NCI-H2196 treated with DMSO at 0.1 percent for 48 hours (cell line): ENCODE measurements at regions not wholly inside any gene's neighbourhood (a gene's known extent, or its start where the extent isn't known, plus 50 kb on each side); places are given as distances from the start of the nearest gene placed in this dataset.
"Not testable (repeated sequence)": the region's sequence is repeated elsewhere in the genome, so short reads cannot be mapped to it uniquely, and the experiment has no call there.

ENCODE experiments used
- DNase-seq: peaks from one replicate; lab custom pipeline; 2025; ENCODE audit not compliant: unreplicated experiment; lab: John Stamatoyannopoulos, UW

DNA sequence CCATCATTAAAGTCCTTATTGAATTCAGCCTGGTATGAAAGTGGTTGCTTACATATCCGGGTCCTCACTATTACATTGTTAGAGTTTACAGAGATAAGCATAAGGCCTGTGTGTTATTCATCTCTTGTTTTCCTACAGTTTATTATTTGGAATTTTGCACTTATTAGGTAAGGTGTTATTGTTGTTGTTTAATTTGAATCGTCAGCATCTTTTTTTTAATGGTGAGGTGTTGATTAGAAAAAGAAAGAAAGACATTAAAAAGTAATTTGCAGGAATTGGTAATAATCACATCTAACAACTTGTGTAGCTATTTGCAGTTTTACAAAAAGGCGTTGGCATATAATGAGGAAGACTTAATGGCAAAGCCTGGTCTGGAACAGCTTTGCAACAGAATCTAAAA, 158.6 kb downstream of the SAMD5 start:
- DNase-seq: no peak

DNA sequence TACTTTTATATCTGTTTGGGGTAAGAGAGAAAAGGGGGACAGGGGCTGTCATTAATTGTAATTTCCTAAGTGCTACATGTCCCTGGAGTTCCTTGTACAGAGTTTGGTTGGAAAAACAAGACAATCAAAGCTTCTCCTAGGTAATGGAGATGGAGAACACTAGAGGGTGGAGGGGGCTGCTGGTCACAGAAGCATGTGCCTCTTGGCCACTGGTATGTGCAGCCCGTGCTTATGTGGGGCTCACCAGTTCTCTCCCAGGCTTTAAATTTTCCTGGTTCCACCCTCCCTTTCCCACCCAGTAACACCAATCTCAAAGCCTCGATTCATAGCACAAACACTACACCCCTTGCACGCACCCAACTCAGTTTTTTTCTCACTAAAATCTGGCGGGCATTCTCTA, 165.6 kb downstream of the SAMD5 start:
- no peak for DNase-seq

DNA sequence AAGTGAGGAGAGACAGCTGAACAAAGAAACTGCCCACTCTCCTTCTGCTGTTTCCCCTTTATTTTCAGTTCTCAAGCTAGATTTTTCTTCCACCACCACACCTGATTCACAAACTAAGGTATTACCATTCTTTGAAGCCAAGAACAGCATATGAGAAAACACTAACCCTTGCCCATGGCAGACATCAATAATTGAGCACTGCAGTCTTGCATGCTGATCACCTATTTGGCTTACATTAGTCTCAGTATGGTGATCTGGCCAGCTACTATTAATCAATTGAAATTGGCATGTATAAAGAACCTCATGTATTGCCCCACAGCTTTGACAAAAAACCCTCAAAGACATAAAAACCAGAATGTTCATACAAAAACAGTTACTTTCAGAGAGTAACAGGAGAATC, 166.3 kb downstream of the SAMD5 start:
- no peak for DNase-seq

DNA sequence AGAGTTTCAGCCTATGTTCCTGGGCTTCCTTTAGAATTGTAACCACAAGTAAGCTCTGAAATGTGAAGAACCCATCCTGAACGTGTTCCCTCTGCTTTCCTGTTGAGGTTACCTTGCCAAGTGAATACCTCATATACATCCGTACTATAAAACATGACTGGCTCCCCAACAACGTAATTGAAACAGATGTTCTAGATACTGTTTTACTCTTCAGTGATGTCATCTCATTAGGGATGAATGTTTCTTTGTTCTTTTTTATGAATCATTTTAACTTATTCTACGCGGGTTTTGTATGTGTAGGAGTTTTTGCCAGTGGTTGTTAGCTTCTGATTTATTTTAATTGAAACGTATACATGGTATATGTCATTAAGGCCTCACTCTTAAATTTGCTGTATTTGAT, 166.8 kb downstream of the SAMD5 start:
- no peak for DNase-seq

DNA sequence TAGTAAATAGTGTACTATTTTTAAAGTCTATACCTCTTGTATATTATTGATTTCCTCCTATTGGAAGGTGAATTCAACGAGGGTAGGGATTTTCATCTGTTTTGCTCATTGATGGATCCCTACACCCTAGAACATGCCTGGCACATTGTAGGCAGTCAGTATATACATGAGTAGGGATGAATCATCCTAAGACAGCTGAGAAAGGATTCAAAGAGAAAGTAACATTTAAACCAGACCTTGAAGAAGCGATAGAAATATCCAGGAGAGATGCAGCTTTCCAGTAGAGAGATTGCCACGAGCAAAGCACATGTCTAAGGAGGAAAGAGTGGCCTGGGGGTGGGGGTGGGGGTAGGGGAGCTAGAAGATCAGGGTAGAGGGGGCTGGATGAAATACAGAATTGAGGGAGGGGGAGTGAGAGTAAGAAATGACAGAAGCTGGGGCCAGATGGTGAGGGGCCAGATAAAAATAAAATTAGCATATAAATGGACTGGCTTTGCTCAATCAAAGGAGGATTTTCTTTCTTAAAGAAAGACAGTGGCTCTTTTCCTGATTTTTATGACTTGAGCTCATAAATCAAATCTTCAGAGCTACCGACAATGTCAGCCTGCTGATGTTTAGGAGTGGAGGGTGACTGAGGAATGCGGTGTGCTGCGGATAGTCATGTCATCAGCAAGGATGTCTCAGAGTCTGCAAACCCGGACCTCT, 168.2 kb downstream of the SAMD5 start:
- DNase-seq: no peak

DNA sequence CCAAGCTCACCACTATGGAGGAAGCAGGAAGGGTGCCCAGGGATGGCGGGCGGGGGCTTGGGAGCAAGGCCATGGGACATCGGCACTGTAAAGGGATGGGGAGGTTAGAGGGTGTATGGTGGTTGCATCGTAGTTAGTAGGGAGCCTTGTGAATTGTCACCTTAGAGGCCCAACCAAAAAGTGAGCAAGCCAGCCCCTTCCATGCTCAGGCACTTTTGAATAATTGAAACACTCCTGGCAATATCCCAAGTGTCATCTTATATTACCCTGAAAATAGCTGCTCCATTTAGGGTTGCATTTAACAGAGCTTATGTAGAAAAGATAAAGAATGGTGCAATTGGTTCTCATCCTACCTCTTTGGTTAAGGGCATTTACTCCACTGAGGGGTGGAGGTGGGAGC, 169.2 kb downstream of the SAMD5 start:
- DNase-seq: no peak

DNA sequence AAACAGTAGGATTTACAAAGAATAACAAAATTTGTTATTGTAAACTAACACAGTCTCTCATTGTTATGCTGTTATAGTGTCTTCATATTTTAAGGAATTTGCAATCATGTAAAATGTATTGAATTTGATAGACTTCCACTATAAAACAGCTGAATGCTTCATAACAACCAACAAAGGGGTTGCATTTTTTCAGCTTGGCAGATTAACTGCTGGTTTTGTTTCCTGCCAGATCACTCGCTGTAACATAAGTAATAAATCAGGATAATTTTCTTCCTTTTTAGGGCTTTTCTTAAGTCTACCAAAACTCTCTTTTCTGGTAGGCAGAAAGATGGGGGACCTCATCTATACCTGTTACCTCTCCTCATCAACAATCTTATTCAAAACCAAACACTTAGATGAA, 169.8 kb downstream of the SAMD5 start:
- DNase-seq: no peak

DNA sequence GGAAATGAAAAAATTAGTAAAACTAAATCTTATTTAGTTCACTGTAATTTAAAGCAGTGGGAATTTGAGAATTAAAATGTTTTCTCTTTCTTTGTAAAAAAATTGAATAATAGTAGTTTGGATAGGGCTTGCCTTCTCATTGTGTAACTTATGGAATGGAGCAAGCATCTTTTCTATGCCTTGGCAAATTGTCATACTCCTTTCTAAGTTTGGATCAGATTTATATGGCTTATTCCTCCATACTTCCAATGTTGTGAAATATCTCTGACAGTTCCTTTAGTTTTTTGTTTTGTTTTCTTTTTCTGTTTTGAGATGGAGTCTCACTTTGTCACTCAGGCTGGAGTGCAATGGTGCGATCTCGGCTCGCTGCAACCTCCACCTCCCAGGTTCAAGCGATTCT, 176.4 kb downstream of the SAMD5 start:
- no peak for DNase-seq

DNA sequence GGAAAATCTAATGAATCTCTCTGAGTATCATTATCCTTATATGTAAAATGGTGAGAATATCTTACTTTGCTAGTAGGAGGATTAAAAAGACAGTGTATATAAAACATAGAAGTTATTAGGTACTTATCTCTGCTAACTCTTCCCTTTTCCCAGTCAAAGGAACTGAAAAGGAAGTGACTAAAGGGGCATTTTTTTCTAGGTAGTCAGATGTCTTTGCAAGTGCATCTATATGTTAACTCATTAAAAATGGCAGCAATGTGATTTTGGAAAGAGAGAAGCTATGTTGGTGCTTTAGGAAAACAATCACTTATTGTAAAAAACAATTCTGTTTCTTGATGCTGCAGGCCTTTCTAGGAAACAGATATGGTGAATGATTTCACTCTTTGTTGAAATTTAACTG, 180.9 kb downstream of the SAMD5 start:
- no peak for DNase-seq

DNA sequence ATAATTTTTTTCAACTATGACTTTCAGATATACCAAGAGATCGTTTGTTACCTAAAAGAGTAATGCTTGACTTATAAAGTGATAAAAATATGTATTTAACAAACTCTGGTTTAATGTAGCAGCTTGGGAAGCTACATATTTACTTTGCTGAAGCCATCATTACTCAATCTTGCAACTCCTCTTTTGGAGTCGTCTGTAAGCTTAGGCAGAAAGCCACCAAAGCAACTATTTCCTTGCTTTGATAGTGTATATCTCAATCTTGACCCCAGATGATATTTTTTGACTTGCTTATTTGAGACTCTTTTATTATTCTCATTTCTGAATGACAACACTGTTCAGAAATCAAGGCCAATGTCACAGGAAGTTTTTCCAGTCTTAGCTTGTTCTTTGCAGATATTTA, 183.0 kb downstream of the SAMD5 start:
- DNase-seq: no peak

DNA sequence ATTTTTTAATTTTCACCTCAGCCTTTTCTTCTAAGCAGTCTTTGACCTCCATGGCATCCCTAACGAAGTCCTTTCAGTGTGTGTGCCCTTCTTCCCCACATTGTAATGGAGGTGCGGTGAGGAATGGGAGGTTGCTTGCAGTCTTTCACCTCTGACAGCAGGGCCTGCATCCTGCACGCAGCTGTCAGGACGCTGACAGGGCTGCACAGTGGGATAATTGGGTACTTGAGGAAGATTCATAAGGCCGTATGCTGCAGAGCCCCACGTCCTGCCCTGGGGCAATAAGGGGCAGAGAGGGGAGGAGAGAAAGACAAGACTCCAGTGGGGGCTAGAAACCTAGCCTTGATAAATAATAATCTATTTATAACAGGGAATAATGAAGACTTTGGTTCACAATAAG, 184.7 kb downstream of the SAMD5 start:
- DNase-seq: no peak

DNA sequence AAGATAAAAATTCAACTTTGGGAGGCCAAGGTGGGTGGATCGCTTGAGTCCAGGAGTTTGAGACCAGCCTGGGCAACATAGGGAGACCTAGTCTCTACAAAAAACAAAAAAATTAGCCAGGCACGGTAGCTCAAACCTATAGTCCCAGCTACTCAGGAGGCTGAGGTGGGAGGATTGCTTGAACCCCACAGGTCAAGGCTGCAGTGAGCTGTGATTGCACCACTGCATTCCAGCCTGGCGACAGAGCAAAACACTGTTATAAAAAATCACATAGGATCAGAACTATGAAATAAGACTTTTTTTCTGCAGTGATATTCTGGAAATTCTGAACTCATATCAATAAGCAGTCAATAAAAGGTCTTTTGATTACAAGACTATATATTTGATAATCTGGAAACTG, 186.1 kb downstream of the SAMD5 start:
- not testable (repeated sequence) for DNase-seq

DNA sequence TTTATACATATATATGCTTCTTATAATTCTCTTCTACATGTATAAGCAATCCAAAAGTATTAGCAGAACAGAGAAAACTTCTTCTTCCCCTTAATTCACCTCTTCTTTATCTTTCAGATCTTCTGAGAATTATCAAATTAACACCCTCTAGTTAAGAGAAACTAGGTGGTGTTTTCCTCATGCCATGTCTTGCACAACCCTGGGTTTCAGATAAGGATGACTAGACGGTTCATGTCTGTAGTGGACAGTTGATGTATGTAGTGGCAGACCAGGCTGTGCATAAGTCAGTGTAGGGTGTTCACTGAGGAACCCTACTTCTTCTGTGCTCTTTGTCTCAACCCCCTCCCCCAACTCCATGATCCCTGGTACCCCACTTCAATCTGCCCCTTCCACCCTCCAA, 187.3 kb downstream of the SAMD5 start:
- DNase-seq: no peak

DNA sequence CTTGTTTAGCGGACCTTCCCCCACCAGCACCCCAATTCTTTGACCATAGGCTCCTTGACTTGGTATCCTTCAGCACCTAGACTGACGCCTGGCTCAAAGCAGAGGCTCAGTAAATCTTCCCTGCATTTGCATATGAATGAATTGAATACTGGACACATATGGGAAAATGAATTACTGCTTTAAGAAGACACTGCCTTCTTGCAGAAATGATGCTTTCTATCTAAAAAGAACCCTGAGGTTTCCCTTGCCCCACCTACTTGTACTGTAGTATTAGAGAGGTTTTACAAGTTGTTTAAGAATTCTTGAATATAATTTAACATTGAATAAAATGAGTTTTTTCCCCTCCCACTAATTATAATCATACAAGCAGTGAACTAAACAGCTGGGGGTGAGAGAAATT, 190.7 kb downstream of the SAMD5 start:
- DNase-seq: no peak

DNA sequence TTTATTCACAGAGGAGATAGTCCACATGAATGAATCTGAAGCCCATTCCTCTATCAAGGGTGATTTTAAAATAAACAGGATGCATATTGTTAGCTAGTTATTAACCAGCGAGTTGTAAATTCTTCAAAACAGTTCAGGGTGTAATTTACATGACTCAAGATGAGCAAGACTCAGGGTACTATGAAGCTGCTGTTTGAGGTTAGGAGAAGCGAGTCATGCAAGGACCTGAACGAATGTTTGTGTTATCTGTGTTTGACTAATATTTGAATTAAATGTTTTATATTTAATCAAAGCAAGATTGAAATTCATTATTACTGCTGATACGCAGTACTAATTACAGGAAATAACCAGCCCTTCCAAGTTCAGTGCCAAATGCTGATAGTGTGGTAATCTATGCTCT, 191.1 kb downstream of the SAMD5 start:
- no peak for DNase-seq

DNA sequence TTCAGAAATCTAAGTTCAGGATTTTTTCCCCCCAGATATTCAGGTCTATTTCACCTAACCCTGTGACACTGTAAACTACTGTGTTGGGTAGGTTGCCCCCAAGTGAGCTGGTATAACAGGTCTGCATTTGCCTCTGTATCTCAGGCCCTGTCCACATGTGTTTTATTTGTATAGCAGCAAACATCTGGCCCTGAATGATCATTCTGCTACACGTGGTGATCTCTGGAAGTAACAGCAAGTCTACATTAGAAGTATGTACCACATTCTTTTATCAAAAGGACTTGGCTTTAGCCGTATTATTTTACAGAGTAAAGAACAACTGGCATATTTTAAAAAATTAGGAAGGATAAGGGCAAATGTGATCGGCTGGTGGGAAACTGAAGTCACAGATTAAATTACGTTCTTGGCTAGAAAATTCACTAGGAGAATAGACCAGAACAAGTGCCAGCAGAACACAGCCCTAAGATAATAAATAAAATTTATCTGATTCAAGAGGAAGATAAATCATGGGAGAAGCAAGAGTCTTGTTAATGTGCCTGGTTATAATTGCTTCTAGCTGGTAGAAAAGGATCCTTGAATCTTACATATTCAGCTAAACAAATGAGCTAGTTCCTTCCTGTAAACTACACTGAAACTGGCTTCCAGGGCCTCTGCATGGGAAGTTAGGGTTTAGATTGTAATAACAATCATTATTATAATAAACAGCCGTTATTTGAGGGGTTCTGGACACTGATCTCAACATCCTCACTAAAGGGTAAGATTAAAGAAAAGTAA, 192.1 kb downstream of the SAMD5 start:
- no peak for DNase-seq

DNA sequence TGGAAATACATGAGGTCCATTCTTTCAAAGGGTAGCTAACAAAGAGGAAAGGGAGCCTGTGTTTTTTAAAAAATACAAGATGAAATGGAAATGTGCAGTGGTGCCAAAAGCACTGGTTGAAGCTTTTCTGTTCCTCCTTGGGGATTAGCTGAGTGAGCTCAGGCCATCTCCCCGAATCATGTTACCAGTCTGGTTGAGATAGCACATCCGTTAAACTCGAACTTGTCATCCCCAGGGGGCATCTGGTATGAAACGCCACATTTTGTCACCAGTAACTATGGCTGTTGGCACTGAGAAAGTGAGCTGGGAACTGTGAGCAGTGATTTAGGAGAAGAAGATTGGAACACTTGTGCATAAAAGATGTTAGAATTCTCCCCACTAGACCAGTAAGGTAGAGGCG, 196.2 kb downstream of the SAMD5 start:
- no peak for DNase-seq

DNA sequence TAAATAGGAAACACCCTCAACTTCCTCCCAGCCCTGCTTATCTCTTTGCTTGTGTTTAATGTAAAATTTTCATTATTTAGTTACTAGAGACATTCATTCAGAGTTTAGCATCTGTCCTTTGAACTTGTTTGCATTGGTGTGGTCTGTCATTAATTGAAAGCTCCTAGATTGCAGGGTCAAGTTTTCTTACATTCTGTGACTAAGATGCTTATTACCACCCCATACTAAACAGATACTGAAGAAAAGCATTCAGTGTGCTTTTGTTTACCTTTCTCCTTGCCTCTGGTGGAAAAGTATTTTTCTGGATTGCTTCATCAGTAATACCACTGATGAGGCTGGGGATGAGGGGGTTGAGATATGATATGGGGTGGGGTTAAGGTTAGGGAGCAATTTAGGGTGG, 199.0 kb downstream of the SAMD5 start:
- no peak for DNase-seq

DNA sequence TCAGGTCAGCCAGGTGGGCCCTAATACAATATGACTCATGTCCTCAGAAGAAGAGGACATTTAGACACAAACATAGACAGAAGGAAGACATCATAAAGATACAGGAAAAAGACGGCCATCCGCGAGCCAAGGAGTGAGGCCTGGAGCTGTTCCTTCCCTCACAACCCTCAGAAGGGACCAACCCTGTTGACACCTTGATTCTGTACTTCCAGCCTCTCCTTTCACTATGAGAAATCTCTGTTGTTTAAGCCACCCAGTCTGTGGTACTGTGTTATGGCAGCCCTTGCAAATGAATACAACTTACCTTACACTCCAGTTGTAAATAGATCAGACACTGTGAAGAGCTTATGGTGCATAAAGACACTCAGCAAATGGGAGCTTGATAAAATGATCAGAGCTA, 199.7 kb downstream of the SAMD5 start:
- no peak for DNase-seq

DNA sequence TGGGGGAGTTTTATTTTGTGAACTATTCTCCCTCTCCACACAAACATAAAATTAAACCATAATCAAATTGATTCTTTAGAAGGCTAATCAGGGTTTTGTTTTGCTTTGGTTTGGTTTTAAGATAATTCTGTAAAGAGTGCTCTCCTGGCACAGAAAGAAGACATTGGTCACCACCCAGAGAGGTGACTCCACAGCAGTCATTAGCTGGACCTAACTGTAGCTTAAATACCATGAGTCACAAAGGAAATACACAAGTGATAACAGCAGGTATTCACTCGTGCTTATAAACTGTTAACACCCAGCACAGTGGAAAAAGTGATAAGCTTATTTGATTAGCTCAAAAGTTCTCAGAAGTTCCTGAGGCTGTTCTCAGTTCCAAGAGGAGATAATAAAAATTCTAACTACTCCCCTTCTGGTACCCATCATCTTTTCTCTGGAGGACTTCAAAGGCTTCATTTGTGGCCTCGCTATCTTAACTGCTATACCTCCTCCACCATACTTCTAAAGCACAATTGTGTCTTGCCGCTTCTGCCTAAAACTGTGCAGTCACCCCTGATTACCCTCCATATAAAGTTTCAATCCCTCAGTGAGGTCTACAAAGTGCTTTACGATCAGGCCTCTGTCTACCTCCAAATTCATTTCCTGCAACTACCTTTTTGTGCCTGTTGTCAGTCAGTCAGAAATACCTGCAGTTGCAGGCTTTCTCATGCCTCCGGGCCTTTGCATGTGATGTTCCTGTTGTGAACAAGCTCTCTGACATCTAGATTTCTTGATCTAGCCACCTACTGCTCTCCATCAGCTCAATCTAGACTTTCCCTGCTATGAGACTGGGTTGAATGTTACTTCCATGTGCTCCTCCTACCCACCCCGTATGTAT, 201.1 kb downstream of the SAMD5 start:
- DNase-seq: no peak

DNA sequence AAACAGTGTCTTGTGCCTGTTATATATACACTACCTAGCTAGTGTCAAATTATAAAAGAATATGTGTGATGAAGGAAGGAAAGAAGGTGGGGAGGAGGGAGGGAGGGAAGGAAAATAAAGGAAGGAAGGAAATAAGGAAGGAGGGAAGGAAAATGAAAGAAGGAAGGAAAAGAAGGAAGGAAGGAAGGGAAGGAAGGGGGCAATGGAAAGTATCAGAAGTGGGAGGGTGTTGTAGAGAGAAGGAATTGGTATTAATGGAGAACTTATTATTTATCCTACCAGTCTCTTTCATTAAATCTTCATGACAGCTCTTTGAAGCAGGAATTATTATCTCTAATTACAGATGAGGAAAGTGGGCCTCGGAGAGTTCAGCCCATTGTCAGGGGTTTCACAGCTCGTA, 202.4 kb downstream of the SAMD5 start:
- DNase-seq: no peak

DNA sequence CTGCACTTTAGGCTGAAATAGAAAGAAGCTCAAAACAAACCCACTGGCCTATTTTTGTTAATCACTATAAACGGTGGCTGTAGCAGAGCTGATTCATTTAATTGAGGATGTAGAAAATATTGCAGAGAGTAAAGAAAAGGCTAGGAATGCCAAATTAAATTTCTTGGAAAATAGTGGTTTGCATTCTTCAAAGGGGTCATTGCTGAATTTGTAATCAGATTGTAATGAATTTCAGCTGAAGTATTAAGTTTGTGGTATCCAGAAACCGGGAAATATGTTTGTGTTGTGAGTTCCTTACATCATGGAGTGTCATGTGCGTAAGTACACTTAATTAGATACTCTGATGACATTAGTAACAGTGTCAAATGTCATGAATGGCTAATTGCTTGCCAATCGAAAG, 203.0 kb downstream of the SAMD5 start:
- no peak for DNase-seq
